Liver (tissue), 8 donors: ENCODE measurements at regions not wholly inside any gene's neighbourhood (a gene's known extent, or its start where the extent isn't known, plus 50 kb on each side); places are given as distances from the start of the nearest gene placed in this dataset.

ENCODE experiments used
- DNase-seq: peaks from one replicate; pipeline ENCODE4 v3.0.0-alpha.2; 2017; ENCODE audit warnings: low spot score
- H3K27ac ChIP-seq, 2 donors: one replicate each; pipeline ENCODE4 v1.7.0; 2013; ENCODE audit warnings: inconsistent platforms in 2 of 2, low read length in 2 of 2, control low read depth in 1 of 2, low read depth in 1 of 2, mild to moderate bottlenecking in 1 of 2
- H3K27me3 ChIP-seq, 4 donors: one replicate each; pipeline versions ENCODE4 v1.6.1 to v1.7.0; 2013; ENCODE audit warnings: low read length in 3 of 4, inconsistent platforms in 1 of 4, mild to moderate bottlenecking in 1 of 4, moderate library complexity in 1 of 4; ENCODE audit not compliant: control insufficient read depth in 4 of 4, insufficient read depth in 4 of 4
- H3K36me3 ChIP-seq, 4 donors: one replicate each; pipeline versions ENCODE4 v1.6.1 to v1.7.0; 2013; ENCODE audit warnings: low read length in 3 of 4, mild to moderate bottlenecking in 3 of 4, low read depth in 1 of 4, moderate library complexity in 1 of 4; ENCODE audit not compliant: control insufficient read depth in 4 of 4, insufficient read depth in 3 of 4
- H3K4me1 ChIP-seq, 4 donors: one replicate each; pipeline versions ENCODE4 v1.6.1 to v1.7.0; 2013; ENCODE audit warnings: low read length in 3 of 4, mild to moderate bottlenecking in 3 of 4, moderate library complexity in 1 of 4; ENCODE audit not compliant: control insufficient read depth in 4 of 4, insufficient read depth in 4 of 4
- H3K4me3 ChIP-seq, 3 donors: one replicate each; pipeline versions ENCODE4 v1.6.1 to v1.7.0; 2013; ENCODE audit warnings: low read length in 3 of 3, control low read depth in 1 of 3, low read depth in 1 of 3, mild to moderate bottlenecking in 1 of 3
- H3K9ac ChIP-seq, 2 donors: one replicate each; pipeline ENCODE4 v1.7.0; 2013; ENCODE audit warnings: low read length in 2 of 2, mild to moderate bottlenecking in 2 of 2, moderate library complexity in 2 of 2, control low read depth in 1 of 2, low read depth in 1 of 2
- H3K9me3 ChIP-seq, 4 donors: one replicate each; pipeline versions ENCODE4 v1.6.1 to v1.7.0; 2013; ENCODE audit warnings: low read length in 3 of 4; ENCODE audit not compliant: control insufficient read depth in 4 of 4
- EGR1 ChIP-seq, 2 donors: IDR thresholded peaks; 2 replicates each; pipeline ENCODE4 v1.6.1; 2016 to 2018; ENCODE audit warnings: antibody characterized with exemption in 2 of 2, low read depth in 2 of 2
- FOXA1 ChIP-seq: IDR thresholded peaks from 2 replicates; pipeline ENCODE4 v1.6.1; 2016; ENCODE audit warnings: antibody characterized with exemption
- FOXA2 ChIP-seq: IDR thresholded peaks from 2 replicates; pipeline ENCODE4 v1.6.1; 2016; ENCODE audit warnings: antibody characterized with exemption
- GABPA ChIP-seq, 2 donors: IDR thresholded peaks in 1 of 2; conservative IDR thresholded peaks in 1 of 2; 2 replicates each; pipeline ENCODE4 v1.6.1; 2016; ENCODE audit warnings: antibody characterized with exemption in 2 of 2, mild to moderate bottlenecking in 1 of 2, moderate library complexity in 1 of 2
- HNF4A ChIP-seq, 2 donors: conservative IDR thresholded peaks; 2 replicates each; pipeline ENCODE4 v1.6.1; 2016; ENCODE audit warnings: antibody characterized with exemption in 2 of 2, mild to moderate bottlenecking in 2 of 2
- HNF4G ChIP-seq: IDR thresholded peaks from 2 replicates; pipeline ENCODE4 v1.6.1; 2016; ENCODE audit warnings: antibody characterized with exemption
- JUND ChIP-seq, 2 donors: IDR thresholded peaks; 2 replicates each; pipeline ENCODE4 v1.6.1; 2016; ENCODE audit warnings: antibody characterized with exemption in 2 of 2
- NR2F2 ChIP-seq: IDR thresholded peaks from 2 replicates; pipeline ENCODE4 v1.6.1; 2016; ENCODE audit warnings: antibody characterized with exemption
- RAD21 ChIP-seq, 2 donors: IDR thresholded peaks; 2 replicates each; pipeline ENCODE4 v1.6.1; 2016; ENCODE audit warnings: antibody characterized with exemption in 2 of 2, mild to moderate bottlenecking in 2 of 2
- RXRA ChIP-seq, 2 donors: IDR thresholded peaks; 2 replicates each; pipeline ENCODE4 v1.6.1; 2017 to 2018; ENCODE audit warnings: antibody characterized with exemption in 2 of 2, mild to moderate bottlenecking in 1 of 2
- SP1 ChIP-seq: IDR thresholded peaks from 2 replicates; pipeline ENCODE4 v1.6.1; 2018; ENCODE audit warnings: antibody characterized with exemption, mild to moderate bottlenecking
- TAF1 ChIP-seq: conservative IDR thresholded peaks from 2 replicates; pipeline ENCODE4 v1.6.1; 2016; ENCODE audit warnings: antibody characterized with exemption, mild to moderate bottlenecking
- YY1 ChIP-seq: IDR thresholded peaks from 2 replicates; pipeline ENCODE4 v1.6.1; 2016; ENCODE audit warnings: antibody characterized with exemption, mild to moderate bottlenecking
- WGBS: extraction: QIAGEN DNeasy Blood & Tissue Kit; methylation state at CpG from one replicate; pipeline ENCODE4 v1.1.7; 2013; 5-methylcytosine and 5-hydroxymethylcytosine counted together
- TF ChIP-seq, protein P1 (sequence below): IDR thresholded peaks from 2 replicates; pipeline ENCODE4 v1.6.1; 2016; ENCODE audit warnings: antibody characterized with exemption
- TF ChIP-seq, protein P2 (sequence below): IDR thresholded peaks from 2 replicates; pipeline ENCODE4 v1.6.1; 2016; ENCODE audit warnings: antibody characterized with exemption
- TF ChIP-seq, protein P3 (sequence below): IDR thresholded peaks from 2 replicates; pipeline ENCODE4 v1.6.1; 2016; ENCODE audit warnings: antibody characterized with exemption, mild to moderate bottlenecking
- TF ChIP-seq, protein P4 (sequence below): fragments of 150-350 bp; IDR thresholded peaks from 2 replicates; pipeline ENCODE4 v1.5.1; 2017; ENCODE audit warnings: improper control_type of control experiment, low read depth, low read length; ENCODE audit not compliant: missing input control
- TF ChIP-seq, protein P5 (sequence below): IDR thresholded peaks from 2 replicates; pipeline ENCODE4 v1.6.1; 2016; ENCODE audit warnings: antibody characterized with exemption
- donor health status: healthy.
- donor health status: healthy.
- donor health status: healthy.
- donor health status: healthy.
- donor health status: healthy.

DNA sequence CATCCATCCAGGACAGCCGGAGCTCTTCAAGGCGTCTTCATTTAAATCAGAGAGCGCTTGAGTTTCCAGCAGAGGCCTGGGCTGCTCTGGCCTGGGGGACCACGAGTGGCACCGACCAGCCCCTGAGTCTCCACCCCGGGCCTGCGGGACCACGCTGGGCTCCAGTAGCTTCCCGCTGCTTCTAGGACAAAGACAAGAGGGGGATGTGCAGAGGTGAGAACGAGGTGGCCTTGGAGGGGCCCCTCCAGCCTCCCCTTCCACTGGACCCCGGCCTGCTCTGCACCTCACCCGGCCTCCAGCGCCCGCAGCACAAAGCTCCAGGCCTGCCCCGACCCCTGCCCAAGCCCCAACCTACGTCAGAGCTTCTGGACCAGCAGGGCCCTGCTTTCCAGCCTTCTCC lies 81.6 kb downstream of the IRX2 start:
- Histone ChIP-seq H3K4me1 (no peaks in the 10 kb centered on the region), H3K36me3 (no peaks in the 10 kb centered on the region), H3K27me3 (no peaks in the 10 kb centered on the region), H3K9me3 (no peaks in the 10 kb centered on the region), H3K4me3 (no peak overlapping the region), H3K27ac (no peak overlapping the region), H3K9ac (no peak overlapping the region)
- WGBS = 70% methylated on average over 16 of the region's 16 CpGs
- DNase-seq = no peak
- no peak for TF ChIP-seq FOXA2

DNA sequence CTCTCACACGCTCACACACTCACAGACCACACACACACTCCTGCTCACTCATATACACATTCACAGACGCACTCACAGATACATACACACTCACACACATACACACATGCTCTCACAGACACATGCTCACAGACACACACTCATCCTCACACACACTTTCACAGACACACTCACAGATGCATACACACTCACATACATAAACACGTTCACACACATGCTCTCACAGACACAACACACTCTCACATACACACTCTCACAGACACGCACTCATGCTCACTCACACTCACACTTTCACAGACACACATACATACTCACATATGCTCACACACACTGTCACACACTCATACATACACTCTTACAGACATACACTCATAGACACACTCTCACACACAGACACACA lies 82.2 kb downstream of the IRX2 start:
- Histone ChIP-seq H3K27me3 (no peaks in the 10 kb centered on the region), H3K9ac (no peak overlapping the region), H3K9me3 (no peaks in the 10 kb centered on the region), H3K36me3 (no peaks in the 10 kb centered on the region), H3K4me3 (no peak overlapping the region), H3K27ac (no peak overlapping the region), H3K4me1 (no peaks in the 10 kb centered on the region)
- no peak for DNase-seq
- WGBS = 93% methylated on average over 4 of the region's 4 CpGs
- TF ChIP-seq, protein P1, sequence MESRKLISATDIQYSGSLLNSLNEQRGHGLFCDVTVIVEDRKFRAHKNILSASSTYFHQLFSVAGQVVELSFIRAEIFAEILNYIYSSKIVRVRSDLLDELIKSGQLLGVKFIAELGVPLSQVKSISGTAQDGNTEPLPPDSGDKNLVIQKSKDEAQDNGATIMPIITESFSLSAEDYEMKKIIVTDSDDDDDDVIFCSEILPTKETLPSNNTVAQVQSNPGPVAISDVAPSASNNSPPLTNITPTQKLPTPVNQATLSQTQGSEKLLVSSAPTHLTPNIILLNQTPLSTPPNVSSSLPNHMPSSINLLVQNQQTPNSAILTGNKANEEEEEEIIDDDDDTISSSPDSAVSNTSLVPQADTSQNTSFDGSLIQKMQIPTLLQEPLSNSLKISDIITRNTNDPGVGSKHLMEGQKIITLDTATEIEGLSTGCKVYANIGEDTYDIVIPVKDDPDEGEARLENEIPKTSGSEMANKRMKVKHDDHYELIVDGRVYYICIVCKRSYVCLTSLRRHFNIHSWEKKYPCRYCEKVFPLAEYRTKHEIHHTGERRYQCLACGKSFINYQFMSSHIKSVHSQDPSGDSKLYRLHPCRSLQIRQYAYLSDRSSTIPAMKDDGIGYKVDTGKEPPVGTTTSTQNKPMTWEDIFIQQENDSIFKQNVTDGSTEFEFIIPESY = no peak
- TF ChIP-seq, protein P2, sequence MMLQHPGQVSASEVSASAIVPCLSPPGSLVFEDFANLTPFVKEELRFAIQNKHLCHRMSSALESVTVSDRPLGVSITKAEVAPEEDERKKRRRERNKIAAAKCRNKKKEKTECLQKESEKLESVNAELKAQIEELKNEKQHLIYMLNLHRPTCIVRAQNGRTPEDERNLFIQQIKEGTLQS = no peak
- TF ChIP-seq YY1 (no peak), EGR1 (IDR thresholded peaks at IDR 0.05; ENCODE audit: low read depth in 2 of 2) (no peak), RAD21 (IDR thresholded peaks at IDR 0.05) (no peak), FOXA1 (no peak), GABPA (IDR thresholded peaks at IDR 0.05 in 1 of 2, conservative IDR thresholded peaks at IDR 0.05 in 1 of 2) (no peak), FOXA2 (no peak), RXRA (IDR thresholded peaks at IDR 0.05) (no peak), TAF1 (no peak), NR2F2 (no peak), JUND (IDR thresholded peaks at IDR 0.05) (no peak), SP1 (no peak), HNF4G (no peak), HNF4A (conservative IDR thresholded peaks at IDR 0.05) (no peak)
- TF ChIP-seq, protein P3, sequence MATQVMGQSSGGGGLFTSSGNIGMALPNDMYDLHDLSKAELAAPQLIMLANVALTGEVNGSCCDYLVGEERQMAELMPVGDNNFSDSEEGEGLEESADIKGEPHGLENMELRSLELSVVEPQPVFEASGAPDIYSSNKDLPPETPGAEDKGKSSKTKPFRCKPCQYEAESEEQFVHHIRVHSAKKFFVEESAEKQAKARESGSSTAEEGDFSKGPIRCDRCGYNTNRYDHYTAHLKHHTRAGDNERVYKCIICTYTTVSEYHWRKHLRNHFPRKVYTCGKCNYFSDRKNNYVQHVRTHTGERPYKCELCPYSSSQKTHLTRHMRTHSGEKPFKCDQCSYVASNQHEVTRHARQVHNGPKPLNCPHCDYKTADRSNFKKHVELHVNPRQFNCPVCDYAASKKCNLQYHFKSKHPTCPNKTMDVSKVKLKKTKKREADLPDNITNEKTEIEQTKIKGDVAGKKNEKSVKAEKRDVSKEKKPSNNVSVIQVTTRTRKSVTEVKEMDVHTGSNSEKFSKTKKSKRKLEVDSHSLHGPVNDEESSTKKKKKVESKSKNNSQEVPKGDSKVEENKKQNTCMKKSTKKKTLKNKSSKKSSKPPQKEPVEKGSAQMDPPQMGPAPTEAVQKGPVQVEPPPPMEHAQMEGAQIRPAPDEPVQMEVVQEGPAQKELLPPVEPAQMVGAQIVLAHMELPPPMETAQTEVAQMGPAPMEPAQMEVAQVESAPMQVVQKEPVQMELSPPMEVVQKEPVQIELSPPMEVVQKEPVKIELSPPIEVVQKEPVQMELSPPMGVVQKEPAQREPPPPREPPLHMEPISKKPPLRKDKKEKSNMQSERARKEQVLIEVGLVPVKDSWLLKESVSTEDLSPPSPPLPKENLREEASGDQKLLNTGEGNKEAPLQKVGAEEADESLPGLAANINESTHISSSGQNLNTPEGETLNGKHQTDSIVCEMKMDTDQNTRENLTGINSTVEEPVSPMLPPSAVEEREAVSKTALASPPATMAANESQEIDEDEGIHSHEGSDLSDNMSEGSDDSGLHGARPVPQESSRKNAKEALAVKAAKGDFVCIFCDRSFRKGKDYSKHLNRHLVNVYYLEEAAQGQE = no peak
- TF ChIP-seq, protein P4, sequence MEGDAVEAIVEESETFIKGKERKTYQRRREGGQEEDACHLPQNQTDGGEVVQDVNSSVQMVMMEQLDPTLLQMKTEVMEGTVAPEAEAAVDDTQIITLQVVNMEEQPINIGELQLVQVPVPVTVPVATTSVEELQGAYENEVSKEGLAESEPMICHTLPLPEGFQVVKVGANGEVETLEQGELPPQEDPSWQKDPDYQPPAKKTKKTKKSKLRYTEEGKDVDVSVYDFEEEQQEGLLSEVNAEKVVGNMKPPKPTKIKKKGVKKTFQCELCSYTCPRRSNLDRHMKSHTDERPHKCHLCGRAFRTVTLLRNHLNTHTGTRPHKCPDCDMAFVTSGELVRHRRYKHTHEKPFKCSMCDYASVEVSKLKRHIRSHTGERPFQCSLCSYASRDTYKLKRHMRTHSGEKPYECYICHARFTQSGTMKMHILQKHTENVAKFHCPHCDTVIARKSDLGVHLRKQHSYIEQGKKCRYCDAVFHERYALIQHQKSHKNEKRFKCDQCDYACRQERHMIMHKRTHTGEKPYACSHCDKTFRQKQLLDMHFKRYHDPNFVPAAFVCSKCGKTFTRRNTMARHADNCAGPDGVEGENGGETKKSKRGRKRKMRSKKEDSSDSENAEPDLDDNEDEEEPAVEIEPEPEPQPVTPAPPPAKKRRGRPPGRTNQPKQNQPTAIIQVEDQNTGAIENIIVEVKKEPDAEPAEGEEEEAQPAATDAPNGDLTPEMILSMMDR = no peak
- TF ChIP-seq, protein P5, sequence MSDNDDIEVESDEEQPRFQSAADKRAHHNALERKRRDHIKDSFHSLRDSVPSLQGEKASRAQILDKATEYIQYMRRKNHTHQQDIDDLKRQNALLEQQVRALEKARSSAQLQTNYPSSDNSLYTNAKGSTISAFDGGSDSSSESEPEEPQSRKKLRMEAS = no peak
